Suppressor macrophage (primary cell): ENCODE measurements at regions not wholly inside any gene's neighbourhood (a gene's known extent, or its start where the extent isn't known, plus 50 kb on each side); places are given as distances from the start of the nearest gene placed in this dataset.
"Not testable (repeated sequence)": the region's sequence is repeated elsewhere in the genome, so short reads cannot be mapped to it uniquely, and the experiment has no call there.

ENCODE experiments used
- DNase-seq, 4 experiments: peaks; one replicate each; pipeline ENCODE4 v3.0.0-alpha.2; 2020 to 2022

DNA sequence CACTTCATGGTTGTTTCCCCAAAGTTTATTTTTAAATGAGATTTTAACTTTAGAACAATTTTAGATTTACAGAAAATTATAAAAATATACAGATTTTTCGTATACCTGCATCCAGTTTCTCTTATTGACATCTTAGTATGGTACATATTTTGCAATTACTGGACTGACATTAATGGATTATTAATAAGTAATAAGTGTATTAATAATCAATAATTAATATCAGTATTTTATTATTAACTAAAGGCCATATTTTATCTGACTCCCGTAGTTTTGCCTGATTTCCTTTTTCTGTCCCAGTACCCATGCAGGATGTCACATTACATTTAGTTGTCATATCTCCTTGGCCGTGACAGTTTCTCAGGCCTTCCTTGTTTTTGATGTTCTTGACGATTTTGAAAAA lies 307.0 kb downstream of the C6orf118 start:
- DNase-seq, result no peak

DNA sequence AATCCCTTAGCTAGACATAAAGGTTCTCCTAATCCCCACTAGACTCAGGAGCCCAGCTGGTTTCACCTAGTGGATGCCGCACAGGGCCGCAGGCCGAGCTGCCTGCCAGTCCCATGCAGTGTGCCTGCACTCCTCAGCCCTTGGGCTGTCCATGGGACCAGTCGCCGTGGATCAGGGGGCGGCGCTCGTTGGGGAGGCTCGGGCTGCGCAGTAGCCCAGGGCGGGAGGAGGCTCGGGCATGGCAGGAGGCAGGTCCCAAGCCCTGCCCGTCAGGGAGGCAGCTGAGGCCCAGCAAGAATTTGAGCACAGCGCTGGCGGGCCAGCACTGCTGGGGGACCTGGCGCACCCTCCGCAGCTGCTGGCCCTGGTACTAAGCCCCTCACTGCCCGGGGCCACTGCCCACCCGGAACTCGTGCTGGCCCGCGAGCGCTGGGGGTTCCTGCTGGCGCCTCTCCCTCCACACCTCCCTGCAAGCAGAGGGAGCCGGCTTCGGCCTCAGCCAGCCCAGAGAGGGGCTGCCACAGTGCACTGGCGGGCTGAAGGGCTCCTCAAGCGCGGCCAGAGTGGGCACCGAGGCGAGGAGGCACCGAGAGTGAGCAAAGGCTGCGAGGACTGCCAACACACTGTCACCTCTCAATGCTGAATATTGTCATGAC lies 307.8 kb downstream of the C6orf118 start:
- DNase-seq, result no peak

DNA sequence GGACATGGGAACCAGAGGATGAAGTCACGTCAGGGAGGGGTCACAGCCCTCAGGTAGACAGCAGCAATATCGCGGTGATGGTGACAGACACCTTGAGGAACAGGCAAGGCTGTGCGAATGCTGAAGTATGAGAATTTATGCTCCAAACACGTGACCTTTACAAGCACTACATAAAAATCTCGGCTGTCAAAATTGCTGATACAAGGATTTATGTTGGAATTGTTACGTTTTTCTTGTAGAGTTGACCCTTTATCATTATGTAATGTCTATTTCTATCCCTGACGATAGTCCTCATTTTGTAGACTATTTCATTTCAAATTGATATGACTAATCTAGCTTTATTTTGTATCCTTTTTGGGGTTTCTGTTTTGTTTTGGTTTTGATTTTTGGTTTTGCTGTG lies 311.1 kb downstream of the C6orf118 start:
- no peak for DNase-seq

DNA sequence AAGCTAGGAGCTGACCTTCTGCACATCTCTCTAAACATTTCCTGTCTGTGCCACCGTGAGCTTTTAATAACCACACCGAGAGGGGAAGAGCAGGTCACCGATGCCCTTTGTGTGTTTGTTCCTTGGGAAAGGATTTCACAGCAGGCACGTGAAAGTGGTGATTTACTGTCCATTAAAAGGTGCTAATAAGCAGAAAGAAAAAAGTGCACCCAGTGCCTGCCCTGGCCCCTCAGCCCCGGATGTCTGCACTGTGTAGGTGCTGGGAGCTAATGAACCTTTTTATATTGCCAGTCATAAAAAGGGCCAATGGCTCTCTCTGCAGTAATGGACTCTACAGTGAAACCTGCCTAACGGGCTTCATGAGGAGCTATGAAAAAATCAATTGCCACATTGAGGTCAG lies 312.6 kb downstream of the C6orf118 start:
- DNase-seq, result no peak

DNA sequence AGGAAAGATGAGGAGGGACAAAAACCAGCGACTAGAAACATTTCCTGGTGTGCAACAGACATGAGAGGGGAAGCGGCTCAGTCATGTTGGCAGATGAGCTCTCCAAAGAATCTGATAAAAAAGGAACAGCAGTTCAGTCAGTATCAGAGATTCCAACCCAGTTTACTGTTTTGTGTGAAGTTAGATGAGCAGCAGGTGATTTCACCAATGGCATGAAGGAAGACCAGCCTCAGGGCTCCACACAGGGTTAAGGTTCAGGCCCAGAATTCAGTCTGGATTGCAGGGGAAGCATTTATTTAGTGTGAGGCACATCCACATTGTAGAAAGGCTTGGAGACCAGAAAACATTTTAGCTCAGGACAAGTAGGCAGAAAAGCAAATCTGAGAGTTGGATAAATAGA lies 317.8 kb downstream of the C6orf118 start:
- no peak for DNase-seq

DNA sequence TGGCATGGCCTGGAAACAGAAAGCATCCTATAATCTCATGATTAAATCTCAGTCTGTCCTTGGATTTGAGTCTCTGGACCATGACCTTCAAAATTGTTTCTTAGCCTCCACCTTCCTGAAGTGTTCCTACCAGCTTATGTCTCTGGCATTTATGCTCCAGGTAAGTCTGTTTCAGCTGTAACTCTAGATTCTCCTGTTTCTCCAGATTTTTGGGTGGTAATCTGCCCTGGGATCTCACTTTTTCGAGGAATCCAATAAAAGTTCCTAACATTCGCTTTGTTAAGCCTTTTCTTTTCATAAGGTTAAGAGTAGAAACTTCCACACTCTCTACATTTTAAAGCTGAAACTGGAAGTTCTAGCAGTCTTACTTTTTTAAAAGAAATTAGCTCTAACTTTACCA lies 318.5 kb downstream of the C6orf118 start:
- DNase-seq, result no peak

DNA sequence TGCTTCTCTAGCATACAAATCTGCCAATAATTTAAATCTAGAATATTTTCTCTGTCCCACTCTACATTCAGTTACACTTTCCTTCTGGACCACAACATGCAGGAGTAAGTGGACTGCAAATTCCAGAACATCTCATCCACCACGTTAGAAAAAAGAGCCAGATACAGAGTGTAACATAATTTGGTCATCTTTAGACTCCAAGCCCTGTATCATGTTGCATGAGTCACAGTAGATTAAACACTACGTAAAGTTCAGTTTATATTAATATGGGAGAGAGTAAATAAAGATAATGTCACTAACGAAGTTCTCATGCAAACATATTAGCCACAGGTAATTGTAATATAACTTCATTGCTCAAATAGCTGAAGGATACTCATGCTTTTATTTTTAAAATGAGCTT lies 327.0 kb downstream of the C6orf118 start:
- DNase-seq, result no peak

DNA sequence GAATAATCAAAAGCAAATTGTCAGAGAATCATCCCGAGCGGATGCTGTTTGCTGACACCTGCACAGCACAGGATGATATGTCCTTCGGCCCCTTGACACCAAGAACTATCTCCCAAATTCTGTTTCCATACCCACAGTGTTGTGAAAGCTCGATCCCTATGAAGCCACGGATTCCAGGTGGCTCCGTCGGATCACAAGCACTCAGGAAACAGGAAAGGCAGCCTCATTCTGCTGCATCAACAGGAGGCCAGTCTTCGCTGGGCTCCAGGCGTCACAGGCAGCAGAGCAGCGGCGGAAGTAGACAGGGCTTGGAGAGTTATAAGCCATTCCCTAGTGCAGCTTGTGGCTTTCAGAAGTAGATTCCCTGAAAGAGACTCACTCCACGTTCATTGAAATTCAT lies 342.3 kb downstream of the C6orf118 start:
- no peak for DNase-seq

DNA sequence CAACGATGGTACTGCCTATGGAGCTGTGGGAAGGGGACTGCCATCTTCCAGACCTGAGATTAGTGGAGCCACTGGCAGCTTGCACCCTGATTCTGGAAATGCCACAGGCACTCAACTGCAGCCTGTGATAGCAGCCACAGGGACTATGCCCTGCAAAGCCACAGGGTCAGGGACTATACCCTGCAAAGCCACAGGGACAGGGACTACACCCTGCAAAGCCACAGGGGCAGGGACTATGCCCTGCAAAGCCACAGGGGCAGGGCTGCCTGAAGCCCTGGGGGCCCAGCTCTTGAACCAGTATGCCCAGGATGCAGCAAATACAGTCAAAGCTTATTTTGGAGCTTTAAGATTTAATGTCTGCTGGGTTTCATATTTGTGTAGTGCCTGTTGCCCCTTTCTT lies 346.6 kb downstream of the C6orf118 start:
- no peak for DNase-seq

DNA sequence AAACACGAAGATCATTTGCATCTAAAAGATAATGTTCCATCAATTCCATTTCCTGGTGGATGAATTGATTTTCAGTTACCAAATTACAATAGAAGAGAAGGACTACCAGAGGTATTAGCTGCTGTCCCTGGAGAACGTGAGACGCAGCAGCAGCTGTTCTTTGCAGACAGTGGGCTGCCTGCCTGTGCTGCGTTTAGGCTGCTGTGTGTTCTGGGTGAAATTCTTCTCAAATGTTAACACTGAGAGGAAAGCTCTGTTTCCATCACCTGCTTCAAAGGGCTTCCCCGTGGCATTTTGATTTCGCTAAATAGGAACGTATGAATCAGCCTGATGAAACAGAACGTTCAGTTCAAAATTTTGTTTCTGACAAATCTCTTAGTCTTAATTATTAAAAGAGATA lies 362.2 kb downstream of the C6orf118 start:
- no peak for DNase-seq

DNA sequence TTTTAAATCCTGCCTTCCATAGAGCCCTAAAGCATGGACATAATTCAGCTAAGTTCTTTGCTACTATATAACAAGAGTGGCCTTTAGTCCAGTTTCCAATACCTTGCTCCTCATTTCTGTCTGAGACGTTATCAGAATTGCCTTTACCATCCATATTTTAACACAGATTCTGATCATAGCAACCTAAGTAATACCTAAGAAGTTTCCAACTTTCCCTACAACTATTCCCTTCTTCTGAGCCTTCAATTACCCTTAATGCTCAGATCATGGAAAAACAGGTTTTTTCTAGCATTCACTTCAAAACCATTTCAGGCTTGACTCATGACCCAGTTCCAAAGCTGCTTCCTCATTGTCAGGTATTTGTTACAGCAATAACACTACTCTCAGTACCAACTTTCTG lies 367.1 kb downstream of the C6orf118 start:
- no peak for DNase-seq

DNA sequence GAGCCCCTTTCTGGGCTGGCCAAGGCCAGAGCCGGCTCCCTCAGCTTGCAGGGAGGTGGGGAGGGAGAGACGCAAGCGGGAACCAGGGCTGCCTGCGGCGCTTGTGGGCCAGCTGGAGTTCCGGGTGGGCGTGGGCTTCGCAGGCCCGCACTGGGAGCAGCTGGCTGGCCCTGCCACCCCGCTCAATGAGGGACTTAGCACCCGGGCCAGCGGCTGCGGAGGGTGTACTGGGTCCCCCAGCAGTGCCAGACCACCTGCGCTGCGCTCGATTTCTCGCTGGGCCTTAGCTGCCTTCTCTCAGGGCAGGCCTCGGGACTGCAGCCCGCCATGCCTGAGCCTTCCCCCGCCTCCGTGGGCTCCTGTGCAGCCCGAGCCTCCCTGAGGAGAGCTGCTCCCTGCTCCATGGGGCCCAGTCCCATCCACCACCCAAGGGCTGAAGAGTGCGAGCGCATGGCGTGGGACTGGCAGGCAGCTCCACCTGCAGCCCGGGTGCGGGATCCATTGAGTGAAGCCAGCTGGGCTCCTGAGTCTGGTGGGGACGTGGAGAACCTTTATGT lies 376.1 kb downstream of the C6orf118 start:
- DNase-seq, result not testable (repeated sequence)

DNA sequence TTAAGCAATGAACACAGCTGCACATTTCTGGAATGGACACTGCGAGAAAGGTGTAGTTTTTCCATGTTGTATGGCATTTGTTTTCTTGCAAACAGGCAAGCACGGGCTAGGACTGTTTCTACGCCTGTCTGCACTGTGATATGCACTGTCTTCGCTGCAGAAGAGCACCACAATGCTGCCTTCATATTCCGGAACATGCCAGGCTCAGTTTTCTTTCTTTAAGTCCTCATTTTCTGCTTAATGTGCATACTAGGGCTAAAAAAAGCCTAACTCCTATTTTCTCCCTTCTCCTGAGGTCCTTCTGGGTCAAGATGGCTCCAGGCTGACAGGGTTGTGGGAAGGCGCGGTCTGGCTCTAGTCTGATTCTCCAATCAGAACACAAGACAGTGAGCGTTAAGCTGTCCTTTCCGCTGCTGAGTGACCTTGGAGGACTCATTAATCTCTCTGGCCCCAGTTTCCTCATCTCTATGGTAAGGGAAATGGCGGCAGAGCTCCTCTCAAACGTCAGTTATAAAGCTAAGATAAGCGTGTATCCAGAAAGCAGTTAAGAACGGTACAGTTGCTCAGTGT lies 379.9 kb downstream of the C6orf118 start:
- DNase-seq, result no peak

DNA sequence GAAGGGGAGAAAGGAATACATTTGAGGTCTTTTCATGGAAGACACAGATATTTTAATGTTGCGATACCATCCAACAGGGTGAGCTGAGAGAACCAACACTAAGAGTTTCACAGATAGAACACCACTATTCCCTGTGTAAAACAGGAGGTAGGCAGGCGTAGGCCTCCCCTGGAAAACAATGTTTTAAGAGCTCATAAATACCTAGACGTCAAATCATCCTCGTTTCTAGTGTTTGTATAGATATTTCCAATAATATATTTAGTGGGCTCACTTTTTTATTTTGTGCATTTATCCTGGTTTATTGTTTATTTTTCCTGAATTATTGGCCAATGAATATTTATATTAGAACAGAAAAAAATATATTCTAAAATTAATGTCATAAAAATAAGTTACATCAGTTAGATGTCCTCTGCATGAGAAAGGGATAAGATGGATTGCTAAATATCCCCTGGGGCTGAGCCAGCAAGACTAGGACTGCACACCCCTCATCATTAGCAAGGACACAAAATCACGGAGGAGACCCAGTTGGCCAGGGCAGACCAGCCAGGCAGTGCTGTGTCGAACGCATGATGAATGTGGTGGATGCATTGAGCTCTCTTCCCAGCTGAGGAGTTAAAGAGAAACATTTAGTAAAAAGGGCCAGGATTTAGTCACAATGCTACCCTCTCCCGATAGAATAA lies 380.5 kb downstream of the C6orf118 start:
- no peak for DNase-seq

DNA sequence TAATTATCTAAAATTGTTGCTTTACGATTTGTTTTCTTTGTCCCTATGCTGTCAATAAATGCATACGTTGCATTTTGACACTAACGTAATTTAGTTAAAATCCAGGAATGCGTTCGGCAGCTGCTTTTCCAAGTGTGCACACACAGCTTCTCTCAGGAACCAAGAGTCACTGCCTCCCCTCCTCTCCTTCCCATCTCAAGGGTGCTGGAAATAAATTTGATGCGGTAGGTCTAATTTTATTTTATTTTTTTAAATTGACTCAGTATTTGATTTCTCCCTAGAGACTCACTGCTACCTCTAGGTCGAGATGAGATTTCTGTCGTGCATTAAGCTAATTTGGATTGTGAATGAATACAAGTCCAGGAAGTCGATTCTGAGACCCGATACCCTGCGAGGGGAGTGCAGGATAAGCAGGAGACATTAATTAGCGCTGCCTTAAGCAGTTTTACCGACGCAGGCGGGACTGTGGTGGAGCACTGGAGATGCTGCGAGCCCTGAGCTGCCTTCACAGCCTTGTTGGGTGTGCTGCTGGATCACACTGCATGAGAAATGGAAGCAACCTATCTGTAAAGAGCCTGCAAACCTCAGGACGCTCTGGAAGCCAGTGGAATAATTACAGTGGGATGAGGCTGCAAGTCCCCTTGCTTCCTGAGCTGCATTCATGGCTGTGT lies 381.2 kb downstream of the C6orf118 start:
- no peak for DNase-seq

DNA sequence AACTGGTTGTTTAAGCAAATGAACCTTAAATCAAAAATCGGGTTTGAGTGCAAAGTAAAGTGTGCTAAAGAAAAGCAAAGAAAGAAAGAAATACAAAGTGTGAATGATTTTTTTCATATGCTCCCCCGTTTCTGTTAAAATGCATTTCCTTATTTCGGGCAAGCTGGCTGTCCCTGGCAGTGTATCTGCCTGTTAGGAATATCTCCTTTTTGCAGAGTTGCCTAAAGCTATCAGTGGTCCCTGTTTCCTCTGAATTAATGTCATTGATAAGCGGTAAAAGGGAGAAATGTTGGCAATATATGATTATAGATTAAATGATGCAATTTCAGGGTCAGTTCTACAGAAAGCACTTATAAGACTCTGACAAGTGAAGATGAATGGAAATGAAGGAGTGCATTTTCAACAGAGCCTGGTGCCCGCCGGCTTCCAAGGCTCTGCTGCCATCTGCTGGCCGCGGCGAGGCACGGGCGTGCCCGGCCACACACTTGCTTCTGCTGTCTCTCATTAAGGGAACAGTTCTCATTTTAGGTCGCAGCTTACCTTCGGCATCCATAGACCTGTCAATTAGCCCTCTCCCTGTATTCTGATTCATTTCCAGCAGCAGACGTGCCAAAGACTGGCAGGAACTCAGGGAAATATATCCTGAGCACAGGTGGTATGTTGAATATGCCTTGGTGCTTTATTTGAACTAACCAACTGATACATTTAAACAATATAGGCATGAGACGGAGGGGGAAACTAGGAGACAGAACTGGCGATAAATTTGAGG lies 381.9 kb downstream of the C6orf118 start:
- DNase-seq, result peak; percentile 52 to 76 (median 68)

DNA sequence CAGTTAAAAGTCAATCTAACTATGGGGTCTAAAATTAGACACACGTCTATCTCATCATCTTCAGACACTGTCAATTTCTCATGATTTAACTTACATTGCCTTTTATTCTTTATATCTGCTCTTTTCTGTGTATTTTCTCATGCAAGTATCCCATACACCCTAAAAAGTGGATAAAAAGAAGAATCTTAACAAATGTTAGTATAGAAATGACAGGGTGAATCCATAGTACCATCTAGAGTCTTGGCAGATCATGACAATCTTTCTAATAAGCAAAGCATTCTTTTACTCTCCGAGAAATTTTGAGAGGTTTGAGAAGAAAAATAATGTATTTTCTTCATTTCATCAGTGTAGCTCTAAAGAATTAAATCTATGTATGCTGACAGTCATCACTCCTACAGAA lies 382.7 kb downstream of the C6orf118 start:
- DNase-seq, result no peak

DNA sequence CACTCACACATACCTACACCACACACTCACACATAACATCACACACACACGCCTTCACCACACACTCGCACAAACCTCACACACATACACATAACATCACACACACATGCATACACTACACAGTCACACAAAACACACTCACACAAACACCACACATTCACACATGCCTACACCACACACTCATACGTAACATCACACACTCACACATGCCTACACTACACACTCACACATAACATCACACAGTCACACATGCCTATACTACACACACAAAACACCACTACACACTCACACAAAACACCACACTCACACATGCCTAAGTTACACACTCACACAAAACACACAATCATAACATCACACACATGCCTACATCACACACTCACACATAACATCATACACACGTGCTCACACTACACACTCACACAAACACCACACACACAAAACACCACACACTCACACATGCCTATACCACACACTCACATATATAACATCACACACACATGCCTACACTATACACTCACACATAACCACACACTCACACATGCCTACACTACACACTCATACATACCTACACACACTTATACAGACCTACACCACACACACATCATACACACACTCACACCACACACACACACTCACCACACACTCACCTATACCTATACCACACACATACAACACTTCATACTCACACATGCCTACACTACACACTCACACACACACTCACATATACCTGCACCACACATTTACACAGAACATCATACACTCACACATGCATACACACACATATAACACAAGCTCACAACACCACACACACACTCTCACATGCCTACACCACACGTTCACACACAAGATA lies 383.5 kb downstream of the C6orf118 start:
- no peak for DNase-seq

DNA sequence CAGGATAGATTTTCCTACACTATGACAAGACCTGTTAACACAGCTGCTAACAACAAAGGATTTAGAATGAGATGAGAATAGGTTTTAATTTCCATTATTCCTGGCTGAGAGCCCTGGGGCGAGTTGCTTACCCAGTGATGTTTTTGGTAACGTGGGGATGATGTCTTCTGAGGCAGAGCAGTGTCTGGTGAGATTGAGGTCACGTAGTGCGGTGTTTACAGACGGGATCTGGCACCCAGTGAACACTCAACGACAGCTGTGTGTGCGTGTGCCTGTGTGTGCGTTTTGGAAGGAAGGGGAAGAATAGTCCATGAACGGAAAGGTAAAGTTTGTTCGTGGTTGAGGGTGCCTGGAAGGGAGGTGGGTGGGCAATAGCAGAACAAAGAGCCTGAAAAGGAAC lies 384.7 kb downstream of the C6orf118 start:
- no peak for DNase-seq

DNA sequence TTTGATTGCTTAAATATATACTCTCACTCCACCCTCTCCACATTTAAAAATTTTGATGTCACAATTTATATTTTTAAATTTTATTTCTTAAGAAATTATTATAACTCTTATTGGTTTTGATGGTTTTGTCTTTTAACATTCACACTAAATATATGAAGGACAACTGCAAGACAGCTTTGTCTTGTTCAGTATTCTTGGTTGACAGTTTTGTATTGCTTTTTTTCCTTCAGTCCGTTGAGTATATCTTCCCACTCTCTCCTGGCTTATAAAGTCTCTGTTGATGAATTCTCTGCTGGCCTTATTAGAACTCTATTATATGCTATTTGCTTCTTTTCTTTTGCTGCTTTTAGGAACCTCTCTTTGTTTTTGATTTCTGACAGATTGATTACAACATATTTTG lies 392.2 kb downstream of the C6orf118 start:
- DNase-seq, result no peak

DNA sequence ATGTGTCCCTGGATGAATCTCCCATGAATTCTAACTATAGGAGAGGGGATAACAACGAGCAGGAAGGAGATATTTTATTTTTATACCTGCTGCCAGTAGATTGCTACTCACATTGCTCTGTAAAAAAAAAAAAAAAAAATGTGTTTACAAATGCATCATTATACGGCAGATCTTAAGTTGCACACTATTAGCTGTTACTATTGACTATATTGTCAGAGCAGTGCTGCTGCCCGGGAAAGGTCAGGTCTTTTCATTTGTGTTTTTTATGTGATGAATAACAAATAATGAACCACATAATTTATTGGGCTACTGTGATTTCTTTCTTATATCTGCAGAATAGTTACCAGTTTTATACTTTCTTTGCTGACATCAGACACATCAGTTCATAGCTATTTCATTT lies 393.3 kb downstream of the C6orf118 start:
- no peak for DNase-seq
